GM18861 (cell line): ENCODE measurements at regions not wholly inside any gene's neighbourhood (a gene's known extent, or its start where the extent isn't known, plus 50 kb on each side); places are given as distances from the start of the nearest gene placed in this dataset.

Experiments
- ATAC-seq: cut with Tn5 transposase; IDR thresholded peaks from one replicate; pipeline ENCODE4 v1.9.1; 2021; ENCODE audit not compliant: unreplicated experiment

DNA sequence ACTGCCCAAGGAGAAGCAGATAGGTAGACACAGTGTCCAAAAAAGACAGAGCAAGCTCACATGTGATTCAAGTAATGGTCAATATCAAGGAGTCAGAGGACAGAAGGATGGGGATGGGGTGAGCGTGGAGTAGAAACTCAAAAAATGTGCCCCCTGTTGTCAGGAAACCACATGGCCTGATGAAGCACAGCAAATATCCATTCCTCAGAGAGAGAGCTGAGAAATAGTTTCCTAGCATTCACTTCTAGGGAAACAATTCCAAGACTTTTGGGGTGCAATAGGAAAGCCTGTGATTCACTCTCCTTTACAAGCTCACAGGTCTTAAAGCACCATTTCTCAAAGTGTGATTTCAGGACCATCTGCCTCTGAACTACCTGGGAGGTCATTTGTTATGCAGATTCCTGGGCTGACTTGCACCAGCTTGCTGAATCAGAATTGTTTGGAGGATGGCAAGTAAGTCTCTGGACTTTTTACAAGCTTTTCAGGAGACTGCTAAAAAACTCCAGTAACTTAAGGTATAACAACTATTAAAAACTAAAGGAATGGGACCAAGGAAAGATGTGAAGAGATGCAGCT lies 432.8 kb downstream of the HDGFL1 start:
- ATAC-seq, result no peak

DNA sequence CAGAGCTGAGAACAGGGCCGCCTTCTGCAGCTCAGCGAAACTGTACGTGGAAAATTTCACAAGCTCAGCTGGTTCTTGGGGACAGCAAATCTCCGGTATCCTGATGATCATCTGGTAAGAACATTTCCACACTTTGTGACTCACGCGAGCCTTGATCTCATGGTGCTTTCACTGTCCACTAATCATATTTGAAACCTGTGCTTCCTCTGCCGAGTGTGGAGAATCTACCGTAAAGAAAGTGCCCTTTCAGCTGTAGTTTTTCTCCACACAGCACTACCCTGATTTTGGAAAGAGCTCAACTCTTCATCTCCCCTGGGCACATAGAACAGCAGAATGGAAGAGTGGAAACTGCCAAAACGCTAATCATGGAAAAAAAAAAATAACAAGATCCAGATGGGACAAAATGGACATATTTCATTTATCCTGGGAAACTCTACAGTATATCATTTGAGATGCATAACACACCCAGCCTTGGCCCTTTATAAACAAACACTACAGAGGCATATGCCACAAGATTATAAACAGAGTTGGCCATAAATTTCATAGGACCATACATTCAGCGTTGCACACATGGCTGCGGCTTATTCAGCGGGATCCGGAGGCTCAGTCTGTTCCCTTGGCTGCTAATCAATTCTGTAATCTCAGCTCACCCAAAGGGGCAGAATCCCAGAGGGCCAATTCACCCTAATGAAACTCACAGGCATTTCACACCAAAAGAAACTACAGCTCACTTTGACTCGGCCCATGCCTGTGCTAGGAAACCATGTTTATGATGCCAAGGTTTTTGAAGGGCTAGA lies 434.5 kb downstream of the HDGFL1 start:
- no peak for ATAC-seq

DNA sequence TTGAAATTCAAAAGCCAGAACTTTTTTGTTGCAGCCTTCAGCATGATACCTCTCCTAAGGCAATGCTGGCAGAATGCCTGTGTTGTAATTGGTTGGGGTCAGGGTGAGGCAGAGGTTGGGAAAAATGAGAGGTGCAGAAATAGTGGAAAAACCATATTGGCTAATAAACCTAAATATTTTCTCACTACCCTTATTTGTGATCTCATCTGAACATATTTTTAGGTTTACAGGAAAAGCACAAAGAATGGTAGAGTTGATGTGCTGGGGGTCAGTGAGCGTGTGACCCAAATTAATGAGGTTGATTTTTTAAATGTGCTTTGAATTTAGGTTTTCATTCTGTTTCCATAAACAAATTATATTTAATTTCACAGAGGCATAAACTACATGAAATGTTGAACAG lies 437.3 kb downstream of the HDGFL1 start:
- ATAC-seq, result no peak

DNA sequence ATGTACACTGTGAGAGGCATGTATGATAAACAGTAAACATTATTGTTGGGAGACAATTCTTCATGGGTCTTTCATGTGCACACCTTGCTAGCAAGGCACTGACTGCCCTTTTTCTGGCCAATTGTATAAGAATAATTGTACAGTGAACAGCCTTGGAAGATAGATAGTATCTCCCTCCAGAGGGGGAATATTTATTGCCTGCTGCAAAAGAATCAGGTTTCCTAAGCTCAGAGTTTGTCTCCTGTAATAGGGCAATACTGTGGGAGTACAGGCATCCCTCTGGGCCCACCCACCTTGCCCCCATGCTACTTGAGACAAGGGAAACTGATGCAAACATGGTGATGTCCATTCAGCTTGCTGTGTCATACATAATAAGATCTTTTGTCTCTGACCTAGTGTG lies 442.2 kb downstream of the HDGFL1 start:
- no peak for ATAC-seq

DNA sequence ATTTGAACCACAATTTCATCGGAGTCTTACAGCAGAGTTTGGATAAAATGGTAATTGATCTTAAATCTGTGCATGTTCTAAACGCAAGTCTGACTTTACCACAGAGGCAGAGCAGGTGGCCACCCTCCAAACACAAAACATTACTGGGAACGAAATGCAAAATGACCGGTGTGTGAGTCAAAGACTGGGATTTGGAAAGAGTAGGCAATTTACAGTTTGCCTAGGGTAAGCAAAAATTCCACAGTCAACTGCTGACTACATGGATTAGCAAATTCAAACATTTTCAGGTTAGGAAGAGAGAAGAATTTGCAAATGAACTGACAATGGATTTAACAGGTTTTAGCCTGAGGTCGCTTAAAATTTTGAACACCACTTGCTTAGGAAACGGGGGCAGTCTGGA lies 444.4 kb downstream of the HDGFL1 start:
- ATAC-seq, result no peak

DNA sequence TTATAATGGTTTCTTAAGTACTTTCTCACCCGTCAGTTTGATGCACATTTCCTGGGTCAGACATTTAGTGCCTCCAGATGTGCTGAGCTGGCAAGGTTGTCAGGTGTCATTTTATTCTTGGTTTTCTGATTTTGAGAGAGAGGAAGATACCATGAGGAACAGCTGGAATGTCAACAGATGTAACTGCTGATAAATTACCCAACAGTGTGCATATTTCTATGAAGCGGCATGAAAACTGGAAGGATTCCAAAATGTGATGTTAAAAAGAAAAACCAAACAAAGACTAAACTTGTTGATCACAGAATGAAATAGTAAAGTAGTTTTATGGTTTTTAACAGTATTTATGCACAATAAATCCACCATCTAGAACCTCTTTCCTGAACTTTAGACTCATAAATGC lies 447.3 kb downstream of the HDGFL1 start:
- ATAC-seq, result no peak

DNA sequence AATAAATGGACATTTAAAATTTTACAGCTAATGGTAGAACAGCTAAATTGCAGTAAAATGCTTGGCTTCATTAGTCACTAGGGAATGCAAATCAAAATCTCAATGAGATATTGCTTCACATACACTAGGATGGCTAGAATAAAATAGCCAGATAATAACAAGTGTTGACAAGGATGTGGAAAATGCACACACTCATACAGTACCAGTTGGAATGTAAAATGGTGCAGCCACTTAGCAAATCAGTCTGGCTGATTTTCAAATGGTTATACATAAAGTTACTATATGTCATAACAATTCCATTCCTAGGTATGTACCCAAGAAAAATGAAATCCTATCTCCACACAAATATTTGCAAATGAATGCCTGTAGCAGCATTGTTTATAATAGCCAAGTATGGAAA lies 452.1 kb downstream of the HDGFL1 start:
- no peak for ATAC-seq

DNA sequence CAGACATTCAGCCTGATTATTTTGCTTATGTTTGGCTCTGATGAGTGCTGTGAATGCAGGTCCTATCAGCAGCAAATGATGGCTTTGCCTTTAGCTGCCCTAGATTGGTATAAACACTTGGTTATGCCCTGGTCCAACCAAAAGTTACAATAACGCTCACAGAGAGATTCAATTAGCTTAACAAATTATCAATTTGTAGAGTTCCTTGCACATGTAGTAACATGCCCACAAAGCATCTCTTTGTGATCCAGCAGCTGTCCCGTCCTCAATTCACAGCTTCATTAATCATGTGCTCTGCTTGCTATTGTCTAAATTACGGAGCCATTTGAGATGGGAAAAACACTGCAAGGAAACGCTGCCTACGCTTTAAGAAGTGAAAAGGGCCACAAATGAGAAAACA lies 457.9 kb downstream of the HDGFL1 start:
- ATAC-seq, result no peak

DNA sequence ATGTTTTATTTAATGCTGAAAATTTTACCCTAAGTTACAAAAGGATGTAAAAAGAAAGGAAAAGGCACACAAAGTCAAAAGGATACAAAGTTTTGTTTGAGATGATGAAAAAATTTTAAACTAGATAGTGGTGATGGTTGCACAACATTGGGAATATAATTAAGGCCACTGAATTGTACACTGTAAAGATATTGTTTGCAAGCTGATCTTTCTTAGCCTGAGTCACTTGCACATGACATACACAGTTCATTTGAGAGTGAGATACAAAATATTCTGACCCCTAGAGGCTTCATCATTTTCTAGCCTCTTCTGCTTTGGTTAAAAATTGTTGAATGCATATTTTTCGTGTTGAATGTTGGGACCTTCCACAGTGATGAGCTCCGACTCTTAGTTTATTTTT lies 462.6 kb downstream of the HDGFL1 start:
- no peak for ATAC-seq

DNA sequence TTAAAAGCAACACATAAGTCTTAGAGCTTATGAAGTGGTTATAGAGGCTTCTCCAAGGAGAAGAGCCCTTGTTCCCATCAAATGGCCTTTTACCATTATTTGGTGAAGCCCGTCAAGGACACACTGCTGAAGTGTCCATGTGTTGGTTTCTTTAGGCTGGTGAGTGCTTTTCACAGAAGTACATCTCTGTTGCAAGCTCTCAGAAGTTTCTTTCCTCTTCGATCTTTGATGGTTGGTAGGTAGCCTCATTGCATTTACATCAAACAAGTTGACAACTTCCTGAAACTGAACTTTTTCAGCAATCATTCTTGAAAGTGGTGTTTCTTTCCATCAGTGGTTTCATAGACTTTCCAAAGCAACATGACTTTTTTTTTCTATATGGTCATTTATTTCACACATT lies 465.6 kb downstream of the HDGFL1 start:
- no peak for ATAC-seq

DNA sequence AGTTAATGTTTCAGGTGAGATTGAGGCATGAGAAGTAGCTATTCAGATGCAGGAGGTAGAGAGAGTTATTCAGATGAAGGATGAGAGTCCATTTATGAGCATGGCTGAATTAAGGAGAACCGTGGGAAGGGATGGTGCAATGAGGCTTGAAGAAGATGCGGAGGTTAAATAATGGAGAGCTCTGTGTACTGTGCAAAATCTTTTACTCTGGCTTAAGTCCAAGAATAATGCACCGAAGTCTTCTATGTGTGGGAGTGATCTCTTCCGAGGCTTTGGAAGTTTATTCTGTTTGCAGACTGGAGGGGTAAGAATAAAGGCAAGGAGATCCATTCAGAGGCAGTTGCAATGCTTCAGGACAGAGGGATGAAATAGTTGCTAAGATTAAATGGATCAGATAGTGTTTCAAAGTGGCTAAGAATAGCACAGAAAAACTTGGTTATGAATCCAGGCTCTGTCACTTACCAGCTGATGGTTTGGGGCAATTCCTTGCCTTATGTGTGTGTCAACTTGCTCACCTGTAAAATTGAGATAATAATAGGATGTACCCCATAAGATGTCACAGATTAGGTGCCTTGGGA lies 467.1 kb downstream of the HDGFL1 start:
- no peak for ATAC-seq

DNA sequence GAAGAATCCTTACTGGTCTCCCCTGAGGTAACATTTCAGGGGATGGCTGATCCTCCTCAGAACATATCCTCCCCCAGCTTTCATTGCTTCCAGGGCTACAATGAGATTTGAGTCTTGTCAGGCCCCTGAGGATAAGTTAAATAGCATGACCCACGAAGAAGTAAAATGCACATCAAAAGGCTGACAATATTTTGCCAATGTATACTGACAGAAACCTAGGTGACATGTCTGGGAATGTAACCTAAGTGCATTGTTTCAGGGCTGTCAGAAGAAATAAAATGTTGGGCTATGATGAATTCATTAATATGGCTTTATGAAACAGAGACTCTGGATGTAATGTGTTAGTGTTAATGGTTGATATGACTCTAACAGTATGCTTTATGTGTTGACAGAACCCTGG lies 471.5 kb downstream of the HDGFL1 start:
- ATAC-seq, result no peak

DNA sequence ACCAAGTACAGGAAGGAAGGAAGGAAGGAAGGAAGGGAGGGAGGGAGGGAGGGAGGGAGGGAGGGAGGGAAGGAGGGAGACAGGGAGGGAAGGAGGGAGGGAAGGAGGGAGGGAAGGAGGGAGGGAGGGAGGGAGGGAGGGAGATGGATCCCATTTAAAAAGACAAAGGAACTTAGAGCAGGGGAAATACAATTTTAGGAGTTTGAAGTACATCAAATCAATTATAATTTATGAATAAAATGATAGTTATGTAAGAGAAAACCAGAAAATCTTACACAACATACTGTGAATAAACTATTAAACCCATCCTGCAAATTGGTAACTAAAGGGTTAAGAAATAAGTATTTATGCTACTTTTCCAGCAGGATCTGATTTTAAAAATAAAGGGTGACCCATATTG lies 475.9 kb downstream of the HDGFL1 start:
- no peak for ATAC-seq

DNA sequence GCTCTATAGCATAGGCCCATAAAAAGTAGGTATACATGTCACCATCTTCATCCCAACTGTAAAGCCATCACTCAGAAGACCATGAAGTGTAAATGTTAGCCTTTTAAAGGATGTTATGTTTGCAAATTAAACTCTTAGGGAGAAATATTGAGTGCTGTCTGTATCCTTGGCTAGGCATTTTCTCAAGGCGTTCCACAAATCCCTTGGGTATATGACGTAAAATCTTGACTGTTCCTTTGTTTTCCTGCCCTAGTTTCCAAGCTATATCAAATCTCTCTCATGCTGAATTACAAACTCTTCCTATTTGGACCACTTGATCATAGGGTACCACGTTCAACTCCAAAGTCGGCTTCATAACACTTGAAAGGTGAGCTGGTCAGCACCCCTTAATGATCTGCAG lies 486.2 kb downstream of the HDGFL1 start:
- ATAC-seq, result no peak

DNA sequence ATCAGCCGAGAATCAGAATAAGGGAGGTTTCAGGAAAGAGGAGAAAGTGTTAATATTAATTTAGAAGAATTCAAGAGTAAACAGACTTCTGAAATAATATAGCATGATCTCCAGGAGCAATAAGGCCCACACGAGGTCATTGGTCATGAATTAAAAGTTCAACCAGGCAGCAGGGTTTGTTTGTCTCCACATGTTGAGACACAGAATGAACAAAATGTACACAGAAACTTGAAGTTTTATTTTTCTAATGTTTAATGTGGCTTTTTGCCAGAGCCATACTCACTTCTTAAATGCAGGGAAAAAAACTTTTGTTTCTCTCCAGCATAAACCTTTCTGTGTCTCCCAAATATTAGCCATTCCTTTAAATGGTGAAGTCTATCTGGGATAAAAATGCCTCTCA lies 504.5 kb downstream of the HDGFL1 start:
- no peak for ATAC-seq

DNA sequence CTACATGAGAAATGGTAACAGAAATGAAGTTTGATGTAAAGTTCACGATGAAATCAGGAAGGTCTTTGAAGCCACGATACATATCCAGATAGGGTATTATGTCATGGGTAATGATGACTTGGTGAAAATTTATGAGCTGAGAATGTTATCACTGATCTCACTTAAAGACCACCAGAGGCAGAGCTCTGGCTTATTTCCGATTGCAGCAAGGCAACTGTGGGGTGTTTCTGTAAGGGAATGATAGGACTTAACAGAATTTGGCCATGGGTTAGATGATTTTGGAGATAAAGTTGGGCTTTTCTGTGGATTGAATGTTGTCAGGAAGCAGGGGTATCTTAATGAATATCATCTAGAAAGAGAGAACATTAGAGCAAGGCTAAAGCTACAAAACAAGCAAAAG lies 508.4 kb downstream of the HDGFL1 start:
- ATAC-seq, result no peak

DNA sequence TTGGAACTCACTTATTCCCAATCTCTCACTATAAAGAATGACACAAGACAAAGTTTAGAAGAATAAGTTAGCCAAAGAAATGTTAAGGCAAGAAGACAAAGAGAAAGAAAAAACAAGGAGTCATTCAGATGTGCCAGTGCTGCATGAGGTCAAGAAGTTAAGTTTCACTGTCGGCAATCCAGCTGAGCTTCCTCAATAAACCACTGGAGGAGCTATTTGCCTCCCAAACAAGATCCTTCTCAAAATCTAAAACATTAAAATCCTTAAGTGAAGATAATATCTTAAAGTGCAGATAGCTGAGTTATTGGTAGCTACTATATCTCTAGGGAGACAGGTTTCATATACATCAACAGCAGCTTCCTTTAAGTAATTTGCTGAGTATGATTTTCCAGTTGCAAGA lies 512.3 kb downstream of the HDGFL1 start:
- no peak for ATAC-seq

DNA sequence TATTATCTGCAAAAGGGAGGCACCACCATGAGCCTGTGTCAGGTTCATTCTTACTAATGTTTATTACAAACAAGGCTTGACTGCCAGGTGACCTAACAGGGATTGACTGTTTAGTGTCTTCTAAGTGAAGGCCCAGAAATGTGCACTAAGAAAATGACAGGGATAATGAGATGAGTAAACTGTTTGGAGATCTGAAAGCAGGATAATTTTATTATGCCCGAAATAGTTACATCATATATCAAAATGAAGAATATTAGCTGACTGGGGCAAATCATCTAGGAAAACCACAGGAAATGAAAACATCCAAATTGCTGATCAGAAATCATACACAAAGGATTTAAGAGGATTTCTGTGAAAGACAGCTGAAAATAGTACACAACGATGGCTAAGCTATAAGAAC lies 516.7 kb downstream of the HDGFL1 start:
- ATAC-seq, result no peak

DNA sequence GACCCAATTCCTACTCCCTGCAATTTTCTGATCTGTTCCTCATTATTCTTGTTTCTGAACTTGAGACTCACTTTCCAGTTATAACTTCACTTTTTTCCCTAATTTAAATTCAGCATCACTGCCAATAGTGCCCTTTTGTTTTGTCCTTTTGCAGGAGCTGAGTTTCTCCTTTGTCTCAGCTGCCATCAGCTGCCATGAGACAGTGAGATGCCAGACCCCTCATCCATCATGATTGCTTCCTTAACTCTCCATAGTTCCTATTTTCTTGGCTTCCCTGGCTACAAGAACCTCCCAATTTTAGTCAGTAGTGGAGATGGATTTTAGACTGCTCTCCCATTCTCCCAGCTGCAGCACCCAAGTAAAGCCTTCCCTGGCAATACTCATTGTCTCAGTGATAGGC lies 518.1 kb downstream of the HDGFL1 start:
- ATAC-seq, result no peak

DNA sequence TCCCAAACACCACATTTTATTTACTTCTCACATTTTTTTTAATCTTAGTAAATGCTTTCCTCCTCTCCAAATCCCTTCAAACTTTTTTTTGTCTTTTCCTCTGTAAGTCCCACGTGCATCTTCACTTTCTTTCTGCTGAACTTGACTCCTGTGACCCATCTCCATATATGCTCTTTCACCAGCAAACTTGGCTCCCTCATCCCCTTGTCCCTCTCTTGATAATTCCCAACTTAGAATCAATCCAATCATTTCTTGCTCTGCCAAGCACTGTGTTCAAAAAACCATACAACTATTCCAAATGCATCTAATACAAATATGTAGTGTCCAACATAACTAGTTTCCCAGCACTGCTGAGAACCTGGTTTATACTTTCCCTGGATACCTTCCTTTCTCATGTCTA lies 519.4 kb downstream of the HDGFL1 start:
- ATAC-seq, result no peak

DNA sequence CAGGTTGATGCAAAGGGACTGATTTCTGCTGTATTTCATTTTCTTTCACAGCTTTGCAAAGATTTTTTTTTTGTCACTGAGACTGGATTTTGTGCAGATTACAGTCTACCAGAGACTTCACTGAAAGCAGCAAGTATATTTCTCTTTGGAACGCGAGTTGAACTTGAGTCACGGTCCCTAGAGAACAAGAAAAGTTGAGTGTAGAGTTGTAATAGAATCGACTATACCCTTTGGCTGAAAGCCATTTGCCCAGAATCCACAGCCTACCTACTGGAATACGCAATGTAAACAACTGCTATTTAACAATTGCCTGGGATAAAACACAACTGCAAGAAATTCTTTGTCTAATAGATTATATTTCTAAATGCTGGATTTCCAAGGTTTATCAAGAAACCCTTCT lies 520.6 kb downstream of the HDGFL1 start:
- ATAC-seq, result no peak

DNA sequence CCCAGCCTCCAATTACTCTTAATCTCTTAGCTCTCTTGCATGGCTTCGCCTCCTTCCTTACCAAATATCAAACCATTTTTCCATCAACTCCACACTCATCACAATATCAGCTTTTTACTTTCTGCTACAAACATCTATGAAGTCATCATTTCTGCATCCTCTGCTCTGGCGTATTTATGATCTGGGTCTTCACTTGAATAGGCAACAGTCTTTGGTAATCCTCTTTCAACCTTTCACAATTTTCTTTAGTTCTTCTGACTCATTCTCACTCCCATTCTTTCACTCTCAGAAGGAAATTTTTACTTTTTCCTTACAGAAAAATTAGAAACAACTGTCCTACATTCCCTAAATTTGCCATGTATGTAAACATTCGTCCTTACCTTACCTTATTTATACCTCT lies 522.4 kb downstream of the HDGFL1 start:
- no peak for ATAC-seq

DNA sequence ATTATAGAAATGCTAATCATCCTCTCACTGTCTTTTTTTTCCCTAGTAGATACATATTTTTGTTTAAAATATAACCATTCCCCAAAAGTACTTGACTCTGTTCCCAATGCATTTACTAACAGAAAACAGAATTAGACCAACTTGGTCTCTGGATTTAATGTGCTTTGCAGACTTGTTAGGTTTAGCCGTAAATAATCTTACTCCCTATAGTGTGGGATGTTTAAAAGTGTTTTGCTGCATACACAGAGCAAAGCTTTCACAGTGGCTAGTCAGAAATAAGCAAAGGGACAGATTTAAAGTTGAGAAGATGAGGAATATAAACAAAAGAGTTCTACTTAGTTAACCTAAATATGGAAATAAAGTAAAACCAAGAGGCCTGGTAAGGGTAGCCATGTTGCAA lies 527.5 kb downstream of the HDGFL1 start:
- no peak for ATAC-seq
